ENCODE measurements at regions not wholly inside any gene's neighbourhood (a gene's known extent, or its start where the extent isn't known, plus 50 kb on each side); places are given as distances from the start of the nearest gene placed in this dataset.

GRCh38 chr5:158133369-158133768 is 274.4 kb upstream of the CLINT1 start:
- ChIA-PET POLR2A (no interaction called here), RAD21 (ENCODE audit: unreplicated experiment) (no interaction called here), CTCF (interaction anchor here (1.9 kb wide), 1 partner anchor 58 kb away, joined by 9 read pairs; no protein-coding TSS in a partner anchor), SMC1A (ENCODE audit: uncharacterized antibody, unreplicated experiment) (interaction anchor here (1.5 kb wide), 1 partner anchor 12 kb away, joined by 6 read pairs; no protein-coding TSS in a partner anchor)
- intact Hi-C loops (cut with micrococcal nuclease; ENCODE audit: unreplicated experiment), result no loop called here
- H4K20me1 ChIP-seq (ENCODE audit: control insufficient read depth, insufficient read depth), result no peaks in the 10 kb centered on the region
- no peaks in the 10 kb centered on the region for H3K4me1 ChIP-seq (ENCODE audit: control insufficient read depth, insufficient read depth, low read length)
- H3K9me3 ChIP-seq (replicated peaks; ENCODE audit: control insufficient read depth, insufficient read depth, low read length), result no peaks in the 10 kb centered on the region
- no peak overlapping the region for H3K27ac ChIP-seq (ENCODE audit: control insufficient read depth, insufficient read depth)
- no peak for FAIRE-seq
- no peak overlapping the region for H3K4me2 ChIP-seq (ENCODE audit: control insufficient read depth, insufficient read depth)
- no TSS peak for BruUV-seq (replicated peaks)
- ATAC-seq, result no peak
- H3K79me2 ChIP-seq (ENCODE audit: control insufficient read depth, insufficient read depth, low read length), result no peaks in the 10 kb centered on the region
- no peak for DNase-seq (ENCODE audit: low read depth, low spot score)
- 0% methylated on average over 1 of the region's 1 CpG for WGBS (ENCODE audit: insufficient coverage, insufficient replicate concordance, low lambda C conversion rate, missing lambda C conversion rate)
- no peak overlapping the region for H3K9ac ChIP-seq (ENCODE audit: control insufficient read depth, insufficient read depth, low read length)
- H3K36me3 ChIP-seq (ENCODE audit: control insufficient read depth in 2 of 2, insufficient read depth in 2 of 2, low read length in 1 of 2), result no peaks in the 10 kb centered on the region
- TF ChIP-seq ZNF622 (IDR thresholded peaks at IDR 0.05) (no peak), RBBP5 (conservative IDR thresholded peaks at IDR 0.05) (no peak), ATF2 (IDR thresholded peaks at IDR 0.05; ENCODE audit: low read length) (no peak), KLF5 (IDR thresholded peaks at IDR 0.05; ENCODE audit: partially characterized antibody) (no peak)
- H2AFZ ChIP-seq (ENCODE audit: control insufficient read depth, low read depth, low read length), result no peak overlapping the region
- H3K4me3 ChIP-seq, result no peak overlapping the region
- H3K27me3 ChIP-seq (replicated peaks in 1 of 2; ENCODE audit: control insufficient read depth in 2 of 2, insufficient read depth in 2 of 2, low read length in 1 of 2), result no peaks in the 10 kb centered on the region; a peak in 1 of 4 replicates
- in situ Hi-C loops (cut with MboI), result no loop called here

DNA sequence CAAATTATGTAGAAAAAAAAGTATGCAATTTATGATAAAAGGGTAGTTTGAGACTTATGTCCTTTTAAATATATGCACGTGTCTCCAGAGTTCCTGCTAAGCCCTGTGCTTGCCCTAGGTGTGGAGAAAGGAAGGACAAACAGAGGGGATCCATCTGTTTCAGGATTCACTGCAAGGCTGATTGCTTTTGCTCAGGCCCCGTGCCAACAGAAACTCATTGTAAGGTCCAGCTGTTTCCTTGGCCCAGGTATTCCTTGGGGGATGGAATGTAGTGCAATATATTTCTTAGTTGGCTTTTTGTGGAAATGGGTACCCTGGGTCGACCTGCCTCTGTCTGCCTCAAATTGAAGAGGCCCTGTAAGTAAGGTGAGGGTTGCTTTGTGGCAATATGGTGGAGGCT is 268.6 kb upstream of the CLINT1 start:
- Histone ChIP-seq H3K36me3 (ENCODE audit: control insufficient read depth in 2 of 2, insufficient read depth in 2 of 2, low read length in 1 of 2) (no peaks in the 10 kb centered on the region), H3K4me1 (ENCODE audit: control insufficient read depth, insufficient read depth, low read length) (no peaks in the 10 kb centered on the region), H3K9ac (ENCODE audit: control insufficient read depth, insufficient read depth, low read length) (no peak overlapping the region), H3K27ac (ENCODE audit: control insufficient read depth, insufficient read depth) (no peak overlapping the region), H2AFZ (ENCODE audit: control insufficient read depth, low read depth, low read length) (no peak overlapping the region), H3K27me3 (replicated peaks in 1 of 2; ENCODE audit: control insufficient read depth in 2 of 2, insufficient read depth in 2 of 2, low read length in 1 of 2) (peaks cover 0 to 4% of the 10 kb centered on the region in 2 experiments; a peak in 1 of 4 replicates), H4K20me1 (ENCODE audit: control insufficient read depth, insufficient read depth) (no peaks in the 10 kb centered on the region), H3K9me3 (replicated peaks; ENCODE audit: control insufficient read depth, insufficient read depth, low read length) (no peaks in the 10 kb centered on the region), H3K4me3 (no peak overlapping the region), H3K79me2 (ENCODE audit: control insufficient read depth, insufficient read depth, low read length) (no peaks in the 10 kb centered on the region), H3K4me2 (ENCODE audit: control insufficient read depth, insufficient read depth) (no peak overlapping the region)
- FAIRE-seq (no peak), ATAC-seq (no peak), DNase-seq (ENCODE audit: low read depth, low spot score) (no peak)
- intact Hi-C loops (cut with micrococcal nuclease; ENCODE audit: unreplicated experiment) (no loop called here), in situ Hi-C loops (cut with MboI) (no loop called here)
- BruUV-seq (replicated peaks), result no TSS peak
- ChIA-PET RAD21 (ENCODE audit: unreplicated experiment) (no interaction called here), POLR2A (no interaction called here), CTCF (no interaction called here), SMC1A (ENCODE audit: uncharacterized antibody, unreplicated experiment) (no interaction called here)
- 6% methylated on average over 3 of the region's 3 CpGs for WGBS (ENCODE audit: insufficient coverage, insufficient replicate concordance, low lambda C conversion rate, missing lambda C conversion rate)
- TF ChIP-seq POU2F2 (IDR thresholded peaks at IDR 0.05; ENCODE audit: borderline replicate concordance, low read depth, low read length), result no peak
- TF ChIP-seq NR2C2 (IDR thresholded peaks at IDR 0.05; ENCODE audit: borderline replicate concordance, control insufficient read depth, insufficient read length, low read depth), result no peak
- no peak for TF ChIP-seq ETV6 (conservative IDR thresholded peaks at IDR 0.05 in 1 of 2, IDR thresholded peaks at IDR 0.05 in 1 of 2; ENCODE audit: borderline replicate concordance in 1 of 2, low read depth in 1 of 2)
- no peak for TF ChIP-seq ZBED1 (IDR thresholded peaks at IDR 0.05; ENCODE audit: borderline replicate concordance)
- no peak for TF ChIP-seq FOXK2 (IDR thresholded peaks at IDR 0.05)
- TF ChIP-seq YBX1 (IDR thresholded peaks at IDR 0.05), result no peak
- no peak for TF ChIP-seq RAD21 (IDR thresholded peaks at IDR 0.05; ENCODE audit: insufficient read depth, low read depth, low read length)
- TF ChIP-seq, protein P1, sequence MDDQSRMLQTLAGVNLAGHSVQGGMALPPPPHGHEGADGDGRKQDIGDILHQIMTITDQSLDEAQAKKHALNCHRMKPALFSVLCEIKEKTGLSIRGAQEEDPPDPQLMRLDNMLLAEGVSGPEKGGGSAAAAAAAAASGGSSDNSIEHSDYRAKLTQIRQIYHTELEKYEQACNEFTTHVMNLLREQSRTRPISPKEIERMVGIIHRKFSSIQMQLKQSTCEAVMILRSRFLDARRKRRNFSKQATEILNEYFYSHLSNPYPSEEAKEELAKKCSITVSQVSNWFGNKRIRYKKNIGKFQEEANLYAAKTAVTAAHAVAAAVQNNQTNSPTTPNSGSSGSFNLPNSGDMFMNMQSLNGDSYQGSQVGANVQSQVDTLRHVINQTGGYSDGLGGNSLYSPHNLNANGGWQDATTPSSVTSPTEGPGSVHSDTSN (IDR thresholded peaks at IDR 0.05; ENCODE audit: insufficient replicate concordance, low read depth, low read length), result no peak
- TF ChIP-seq, protein P2, sequence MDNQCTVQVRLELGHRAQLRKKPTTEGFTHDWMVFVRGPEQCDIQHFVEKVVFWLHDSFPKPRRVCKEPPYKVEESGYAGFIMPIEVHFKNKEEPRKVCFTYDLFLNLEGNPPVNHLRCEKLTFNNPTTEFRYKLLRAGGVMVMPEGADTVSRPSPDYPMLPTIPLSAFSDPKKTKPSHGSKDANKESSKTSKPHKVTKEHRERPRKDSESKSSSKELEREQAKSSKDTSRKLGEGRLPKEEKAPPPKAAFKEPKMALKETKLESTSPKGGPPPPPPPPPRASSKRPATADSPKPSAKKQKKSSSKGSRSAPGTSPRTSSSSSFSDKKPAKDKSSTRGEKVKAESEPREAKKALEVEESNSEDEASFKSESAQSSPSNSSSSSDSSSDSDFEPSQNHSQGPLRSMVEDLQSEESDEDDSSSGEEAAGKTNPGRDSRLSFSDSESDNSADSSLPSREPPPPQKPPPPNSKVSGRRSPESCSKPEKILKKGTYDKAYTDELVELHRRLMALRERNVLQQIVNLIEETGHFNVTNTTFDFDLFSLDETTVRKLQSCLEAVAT (IDR thresholded peaks at IDR 0.05), result no peak
- TF ChIP-seq WRNIP1 (IDR thresholded peaks at IDR 0.05; ENCODE audit: borderline replicate concordance, low read depth, low read length), result no peak
- no peak for TF ChIP-seq MTA3 (IDR thresholded peaks at IDR 0.05; ENCODE audit: borderline replicate concordance, low read length)
- no peak for TF ChIP-seq EZH2 (IDR thresholded peaks at IDR 0.05; ENCODE audit: borderline replicate concordance, control insufficient read depth, low read depth, low read length)
